ENCODE measurements at regions not wholly inside any gene's neighbourhood (a gene's known extent, or its start where the extent isn't known, plus 50 kb on each side); places are given as distances from the start of the nearest gene placed in this dataset.
"Not testable (repeated sequence)": the region's sequence is repeated elsewhere in the genome, so short reads cannot be mapped to it uniquely, and the experiment has no call there.

- no peak overlapping the region for H3K4me3 ChIP-seq (ENCODE audit: insufficient read depth, low read length)
- no peak overlapping the region for H3K4me2 ChIP-seq (ENCODE audit: insufficient read depth, low read length)
- no peaks in the 10 kb centered on the region for H3K27me3 ChIP-seq (ENCODE audit: insufficient read depth, low read length)
- no peak for DNase-seq (ENCODE audit: insufficient read length, low spot score, missing footprints)
- no peaks in the 10 kb centered on the region for H3K79me2 ChIP-seq (ENCODE audit: insufficient read depth, low read length)
- H3K9me3 ChIP-seq (ENCODE audit: low read depth, low read length), result no peaks in the 10 kb centered on the region
- no peaks in the 10 kb centered on the region for H3K4me1 ChIP-seq (ENCODE audit: insufficient read depth, low read length)
- H3K36me3 ChIP-seq (ENCODE audit: insufficient read depth, low read length), result no peaks in the 10 kb centered on the region
- no peak overlapping the region for H3K27ac ChIP-seq (ENCODE audit: low read depth, low read length)
- no peak overlapping the region for H2AFZ ChIP-seq (ENCODE audit: low read length)
- H4K20me1 ChIP-seq (ENCODE audit: insufficient read depth, low read length), result no peaks in the 10 kb centered on the region
- no peak for TF ChIP-seq CTCF (IDR thresholded peaks at IDR 0.05; ENCODE audit: extremely low read depth, low read depth, low read length)
These were observed 199.0 kb downstream of the LPIN1 start for GRCh38 chr2:11945139-11946126.

DNA sequence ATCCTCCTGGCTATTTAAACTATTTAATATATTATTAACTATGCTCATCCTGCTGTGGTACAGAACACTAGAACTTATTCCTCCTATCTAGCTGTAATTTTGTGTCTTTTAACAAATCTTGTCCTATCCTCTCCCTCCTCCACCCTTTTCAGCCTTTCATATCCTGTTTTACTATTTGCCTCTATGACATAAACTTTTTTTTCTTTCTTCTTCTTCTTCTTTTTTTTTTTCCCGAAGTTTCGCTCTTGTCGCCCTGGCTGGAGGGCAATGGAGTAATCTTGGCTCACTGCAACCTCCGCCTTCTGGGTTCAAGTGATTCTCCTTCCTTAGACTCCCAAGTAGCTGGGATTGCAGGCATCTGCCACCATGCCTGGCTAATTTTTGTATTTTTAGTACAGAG lies 201.5 kb downstream of the LPIN1 start:
- Histone ChIP-seq H3K36me3 (ENCODE audit: insufficient read depth, low read length) (no peaks in the 10 kb centered on the region), H3K9me3 (ENCODE audit: low read depth, low read length) (no peaks in the 10 kb centered on the region), H4K20me1 (ENCODE audit: insufficient read depth, low read length) (no peaks in the 10 kb centered on the region), H3K79me2 (ENCODE audit: insufficient read depth, low read length) (no peaks in the 10 kb centered on the region), H3K27me3 (ENCODE audit: insufficient read depth, low read length) (no peaks in the 10 kb centered on the region), H3K4me3 (ENCODE audit: insufficient read depth, low read length) (no peak overlapping the region), H3K4me2 (ENCODE audit: insufficient read depth, low read length) (no peak overlapping the region), H3K4me1 (ENCODE audit: insufficient read depth, low read length) (no peaks in the 10 kb centered on the region), H3K27ac (ENCODE audit: low read depth, low read length) (no peak overlapping the region), H2AFZ (ENCODE audit: low read length) (no peak overlapping the region)
- TF ChIP-seq CTCF (IDR thresholded peaks at IDR 0.05; ENCODE audit: extremely low read depth, low read depth, low read length), result no peak
- DNase-seq (ENCODE audit: insufficient read length, low spot score, missing footprints), result no peak

GRCh38 chr2:11949732-11950523 lies 203.5 kb downstream of the LPIN1 start:
- no peaks in the 10 kb centered on the region for H4K20me1 ChIP-seq (ENCODE audit: insufficient read depth, low read length)
- no peak for DNase-seq (ENCODE audit: insufficient read length, low spot score, missing footprints)
- H2AFZ ChIP-seq (ENCODE audit: low read length), result no peak overlapping the region
- no peak overlapping the region for H3K4me3 ChIP-seq (ENCODE audit: insufficient read depth, low read length)
- H3K27ac ChIP-seq (ENCODE audit: low read depth, low read length), result no peak overlapping the region
- no peak overlapping the region for H3K4me2 ChIP-seq (ENCODE audit: insufficient read depth, low read length)
- no peaks in the 10 kb centered on the region for H3K9me3 ChIP-seq (ENCODE audit: low read depth, low read length)
- no peaks in the 10 kb centered on the region for H3K79me2 ChIP-seq (ENCODE audit: insufficient read depth, low read length)
- H3K36me3 ChIP-seq (ENCODE audit: insufficient read depth, low read length), result no peaks in the 10 kb centered on the region
- no peak for TF ChIP-seq CTCF (IDR thresholded peaks at IDR 0.05; ENCODE audit: extremely low read depth, low read depth, low read length)
- H3K4me1 ChIP-seq (ENCODE audit: insufficient read depth, low read length), result no peaks in the 10 kb centered on the region
- H3K27me3 ChIP-seq (ENCODE audit: insufficient read depth, low read length), result no peaks in the 10 kb centered on the region

DNA sequence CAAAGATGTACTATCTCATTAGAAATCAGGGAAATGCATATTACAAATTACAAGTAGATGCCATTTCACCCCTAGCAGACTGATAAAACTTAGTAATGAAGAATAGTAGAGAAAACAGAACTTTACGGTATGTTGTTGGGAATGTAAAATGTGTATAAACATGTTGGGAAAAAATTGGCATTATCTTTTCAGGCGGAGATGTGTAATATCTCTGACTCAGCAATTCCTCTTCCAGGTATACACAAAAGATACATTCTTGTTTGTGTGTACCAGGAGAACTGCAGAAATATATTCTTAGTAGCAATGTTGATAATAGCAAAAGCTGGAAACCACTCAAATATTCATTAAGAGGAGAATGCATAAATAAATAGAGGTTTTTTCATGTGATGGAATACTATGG lies 204.5 kb downstream of the LPIN1 start:
- Histone ChIP-seq H3K27me3 (ENCODE audit: insufficient read depth, low read length) (no peaks in the 10 kb centered on the region), H3K9me3 (ENCODE audit: low read depth, low read length) (no peaks in the 10 kb centered on the region), H3K36me3 (ENCODE audit: insufficient read depth, low read length) (no peaks in the 10 kb centered on the region), H3K27ac (ENCODE audit: low read depth, low read length) (no peak overlapping the region), H4K20me1 (ENCODE audit: insufficient read depth, low read length) (no peaks in the 10 kb centered on the region), H3K4me3 (ENCODE audit: insufficient read depth, low read length) (no peak overlapping the region), H3K4me2 (ENCODE audit: insufficient read depth, low read length) (no peak overlapping the region), H3K79me2 (ENCODE audit: insufficient read depth, low read length) (no peaks in the 10 kb centered on the region), H2AFZ (ENCODE audit: low read length) (no peak overlapping the region), H3K4me1 (ENCODE audit: insufficient read depth, low read length) (peaks cover 5% of the 10 kb centered on the region)
- DNase-seq (ENCODE audit: insufficient read length, low spot score, missing footprints), result no peak
- no peak for TF ChIP-seq CTCF (IDR thresholded peaks at IDR 0.05; ENCODE audit: extremely low read depth, low read depth, low read length)

DNA sequence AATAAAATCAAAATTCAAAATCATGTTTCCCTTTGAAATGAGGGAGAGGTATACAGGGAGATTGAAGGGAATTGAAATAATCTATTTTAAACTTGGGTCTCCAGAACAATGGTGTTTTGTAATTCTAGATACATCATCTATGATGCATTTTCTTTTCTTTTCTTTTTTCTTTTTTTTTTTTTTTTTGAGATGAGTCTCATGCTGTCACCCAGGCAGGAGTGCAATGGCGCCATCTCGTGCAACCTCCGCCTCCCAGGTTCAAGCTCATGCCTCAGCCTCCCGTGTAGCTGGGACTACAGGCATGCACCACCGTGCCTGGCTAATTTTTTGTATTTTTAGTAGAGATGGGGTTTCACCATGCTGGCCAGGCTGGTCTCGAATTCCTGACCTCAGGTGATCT lies 205.1 kb downstream of the LPIN1 start:
- H4K20me1 ChIP-seq (ENCODE audit: insufficient read depth, low read length); H3K4me2 ChIP-seq (ENCODE audit: insufficient read depth, low read length); H3K27me3 ChIP-seq (ENCODE audit: insufficient read depth, low read length); H3K4me1 ChIP-seq (ENCODE audit: insufficient read depth, low read length); H3K4me3 ChIP-seq (ENCODE audit: insufficient read depth, low read length); H2AFZ ChIP-seq (ENCODE audit: low read length); H3K36me3 ChIP-seq (ENCODE audit: insufficient read depth, low read length); H3K9me3 ChIP-seq (ENCODE audit: low read depth, low read length); DNase-seq (ENCODE audit: insufficient read length, low spot score, missing footprints); H3K27ac ChIP-seq (ENCODE audit: low read depth, low read length); H3K79me2 ChIP-seq (ENCODE audit: insufficient read depth, low read length): not testable (repeated sequence)
